K562 (cell line): ENCODE measurements at regions not wholly inside any gene's neighbourhood (a gene's known extent, or its start where the extent isn't known, plus 50 kb on each side); places are given as distances from the start of the nearest gene placed in this dataset.

ENCODE experiments used
- ATAC-seq: fragments of 200-7000 bp; cut with Tn5 transposase; 3 replicates; pipeline ENCODE4 v1.9.1; 2020; ENCODE audit warnings: moderate library complexity
- BruUV-seq: library from RNA; stranded (reverse); fragments of 400-500 nt; replicated peaks from 2 replicates; lab custom pipeline; 2021; lab: Mats Ljungman, UMichigan
- CTCF ChIA-PET: fragments of 300-600 bp; formaldehyde crosslinking; extraction: SDS; loops from one replicate; lab custom pipeline; 2021; ENCODE audit warnings: low intra/inter-chr PET ratio; lab: Yijun Ruan, JAX
- POLR2A ChIA-PET: fragments of 300-600, 350-650 bp; sonication (Branson Sonifier 250); formaldehyde crosslinking; extraction: SDS; loops from one replicate; lab custom pipeline; 2021; ENCODE audit warnings: antibody characterized with exemption, inconsistent platforms; lab: Yijun Ruan, JAX
- DNase-seq, 4 experiments: peaks; one replicate each; pipeline versions ENCODE4 v3.0.0 to v3.0.0-alpha.2; 2011 to 2018; ENCODE audit warnings: low spot score in 3 of 4, mixed read lengths in 3 of 4; ENCODE audit errors: extremely low read depth in 1 of 4
- FAIRE-seq: peaks from 2 replicates; lab custom pipeline; 2011; peaks lifted over from hg19 to GRCh38; lab: Jason Lieb, UNC
- H2AFZ ChIP-seq: 2 replicates; pipeline ENCODE4 v1.6.0; 2011; ENCODE audit warnings: low read depth, low read length, control low read depth, inconsistent platforms
- H3K27ac ChIP-seq: fragments of 200-600 bp; 3 replicates; pipeline ENCODE4 v1.8.0; 2011; ENCODE audit warnings: low read depth, mild to moderate bottlenecking, control low read depth, inconsistent platforms, low read length, moderate library complexity, mixed read lengths; ENCODE audit errors: extremely low read depth
- H3K27me3 ChIP-seq, 2 experiments: fragments of 300-600 bp in 1 of 2; 2 replicates in 1 of 2; 3 replicates in 1 of 2; pipeline versions ENCODE4 v1.6.0 to v1.8.0; 2011; ENCODE audit warnings: inconsistent platforms in 2 of 2, low read length in 2 of 2, mild to moderate bottlenecking in 1 of 2, mixed read lengths in 1 of 2, moderate library complexity in 1 of 2; ENCODE audit not compliant: control insufficient read depth in 2 of 2, insufficient read depth in 2 of 2
- H3K36me3 ChIP-seq: fragments of 300-600 bp; 3 replicates; pipeline ENCODE4 v1.8.0; 2011; ENCODE audit warnings: mild to moderate bottlenecking, low read length, inconsistent platforms; ENCODE audit not compliant: control insufficient read depth, insufficient read depth
- H3K4me1 ChIP-seq, 2 experiments: fragments of 200-600 bp in 1 of 2; replicated peaks in 1 of 2; 2 replicates in 1 of 2; 3 replicates in 1 of 2; pipeline versions ENCODE4 v1.5.1 to v1.8.0; 2011; ENCODE audit warnings: inconsistent platforms in 2 of 2, low read length in 2 of 2, mild to moderate bottlenecking in 1 of 2, mixed read lengths in 1 of 2, moderate library complexity in 1 of 2; ENCODE audit not compliant: control insufficient read depth in 2 of 2, insufficient read depth in 2 of 2
- H3K4me2 ChIP-seq: 2 replicates; pipeline ENCODE4 v1.6.1; 2011; ENCODE audit warnings: low read length, control low read depth, inconsistent platforms, mixed read lengths; ENCODE audit not compliant: insufficient read depth
- H3K4me3 ChIP-seq: fragments of 200-600 bp; sonication (generic), shearing (Covaris generic); 2 replicates; pipeline ENCODE4 v1.5.1; 2016; ENCODE audit warnings: control low read depth, inconsistent platforms
- H3K79me2 ChIP-seq: fragments of 200-600 bp; 3 replicates; pipeline ENCODE4 v1.8.0; 2011; ENCODE audit warnings: low read length, inconsistent platforms; ENCODE audit not compliant: control insufficient read depth, insufficient read depth
- H3K9ac ChIP-seq, 2 experiments: 2 replicates each; pipeline versions ENCODE4 v1.6.0 to v1.6.1; 2011; ENCODE audit warnings: low read depth in 2 of 2, low read length in 2 of 2, control low read depth in 1 of 2, inconsistent platforms in 1 of 2, mild to moderate bottlenecking in 1 of 2, mixed read lengths in 1 of 2; ENCODE audit not compliant: insufficient read depth in 1 of 2
- H3K9me1 ChIP-seq: one replicate; pipeline ENCODE4 v1.6.0; 2011; ENCODE audit warnings: inconsistent platforms, mild to moderate bottlenecking, low read length, moderate library complexity; ENCODE audit not compliant: control insufficient read depth, insufficient read depth
- H3K9me3 ChIP-seq: replicated peaks from 2 replicates; pipeline ENCODE4 v1.5.1; 2011; ENCODE audit warnings: low read depth, low read length, inconsistent platforms; ENCODE audit not compliant: control insufficient read depth, insufficient read depth
- H4K20me1 ChIP-seq: replicated peaks from 2 replicates; pipeline ENCODE4 v1.6.1; 2011; ENCODE audit warnings: low read length, inconsistent platforms, mixed read lengths; ENCODE audit not compliant: control insufficient read depth, insufficient read depth
- HOXB6 ChIP-seq: fragments of 250-450 bp; sonication (Bioruptor Pico); IDR thresholded peaks from 2 replicates; pipeline ENCODE4 v1.5.1; 2022; ENCODE audit warnings: mild to moderate bottlenecking, borderline replicate concordance
- JUND ChIP-seq, 2 experiments: IDR thresholded peaks; 2 replicates in 1 of 2; 3 replicates in 1 of 2; pipeline ENCODE4 v1.6.1; 2011; ENCODE audit warnings: borderline replicate concordance in 2 of 2, low read depth in 2 of 2, low read length in 2 of 2, improper control_type of control experiment in 1 of 2, missing biosample characterization in 1 of 2, missing genetic modification characterization in 1 of 2, missing genetic modification reagents in 1 of 2
- NFIX ChIP-seq: fragments of 250-450 bp; sonication (Bioruptor Pico); IDR thresholded peaks from 2 replicates; pipeline ENCODE4 v1.4.0; 2020; ENCODE audit warnings: low read depth, mild to moderate bottlenecking, moderate library complexity
- NR3C1 ChIP-seq: sonication (generic); formaldehyde crosslinking; IDR thresholded peaks from 2 replicates; pipeline ENCODE4 v1.8.1; 2022; ENCODE audit warnings: missing genetic modification reagents
- PTTG1 ChIP-seq: fragments of 450-650 bp; IDR thresholded peaks from 2 replicates; pipeline ENCODE4 v1.6.1; 2016; ENCODE audit warnings: low read depth, mild to moderate bottlenecking, missing genetic modification characterization, missing compliant biosample characterization
- RBM34 ChIP-seq: fragments of 200-400 bp; formaldehyde crosslinking; IDR thresholded peaks from 2 replicates; pipeline ENCODE4 v1.6.1; 2018; ENCODE audit warnings: low read length, borderline replicate concordance; ENCODE audit not compliant: insufficient read depth
- SMAD4 ChIP-seq: fragments of 250-450 bp; sonication (Bioruptor Pico); conservative IDR thresholded peaks from 2 replicates; pipeline ENCODE4 v1.8.0; 2021; ENCODE audit warnings: inconsistent platforms, mild to moderate bottlenecking, moderate library complexity
- TAF7 ChIP-seq: fragments of 450-650 bp; IDR thresholded peaks from 2 replicates; pipeline ENCODE4 v1.6.1; 2016; ENCODE audit warnings: missing genetic modification characterization, missing compliant biosample characterization
- ZNF263 ChIP-seq: sonication (generic); formaldehyde crosslinking; IDR thresholded peaks from 2 replicates; pipeline ENCODE4 v1.8.0; 2022; ENCODE audit warnings: mild to moderate bottlenecking, missing genetic modification reagents, borderline replicate concordance
- ZNF384 ChIP-seq: IDR thresholded peaks from 2 replicates; pipeline ENCODE4 v1.6.1; 2012; ENCODE audit warnings: low read depth, low read length, improper control_type of control experiment
- ZNF408 ChIP-seq: fragments of 250-450 bp; sonication (Bioruptor Pico); IDR thresholded peaks from 2 replicates; pipeline ENCODE4 v1.4.0; 2020; ENCODE audit warnings: low read depth, mild to moderate bottlenecking, moderate library complexity
- WGBS: fragments of 100-300 bp; shearing (Covaris generic); methylation state at CpG from one replicate; pipeline ENCODE4 v1.1.6; 2016; ENCODE audit warnings: low coverage, mixed read lengths; ENCODE audit not compliant: insufficient coverage; ENCODE audit errors: missing lambda C conversion rate; 5-methylcytosine and 5-hydroxymethylcytosine counted together
- in situ Hi-C: fragments of 300-500 bp; cut with MboI; formaldehyde crosslinking; loops from 4 replicates; pipeline ENCODE4 v1.15.0; 2018; ENCODE audit warnings: inconsistent platforms, mixed read lengths
- intact Hi-C: fragments of 100-400 bp; cut with micrococcal nuclease; formaldehyde crosslinking; loops from 2 replicates; pipeline ENCODE4 v1.14.2; 2022
- TF ChIP-seq, protein P1 (sequence below): fragments of 450-650 bp; IDR thresholded peaks from 2 replicates; pipeline ENCODE4 v1.7.1; 2018; ENCODE audit warnings: mild to moderate bottlenecking, low read depth; ENCODE audit not compliant: partially characterized antibody

GRCh38 chr13:99905224-99905623 is 66.3 kb downstream of the ZIC5 start (continued):
- TF ChIP-seq JUND (IDR thresholded peaks at IDR 0.05; ENCODE audit: borderline replicate concordance, low read depth, low read length) (no peak), JUND (tag; IDR thresholded peaks at IDR 0.05; ENCODE audit: borderline replicate concordance, low read depth, low read length) (no peak), SMAD4 (CRISPR knock-in tag) (no peak), PTTG1 (tag) (no peak), NR3C1 (CRISPR knock-in tag) (no peak), NFIX (no peak), HOXB6 (CRISPR knock-in tag) (no peak), RBM34 (no peak), TAF7 (tag) (no peak), ZNF408 (CRISPR knock-in tag) (no peak), ZNF384 (no peak)

DNA sequence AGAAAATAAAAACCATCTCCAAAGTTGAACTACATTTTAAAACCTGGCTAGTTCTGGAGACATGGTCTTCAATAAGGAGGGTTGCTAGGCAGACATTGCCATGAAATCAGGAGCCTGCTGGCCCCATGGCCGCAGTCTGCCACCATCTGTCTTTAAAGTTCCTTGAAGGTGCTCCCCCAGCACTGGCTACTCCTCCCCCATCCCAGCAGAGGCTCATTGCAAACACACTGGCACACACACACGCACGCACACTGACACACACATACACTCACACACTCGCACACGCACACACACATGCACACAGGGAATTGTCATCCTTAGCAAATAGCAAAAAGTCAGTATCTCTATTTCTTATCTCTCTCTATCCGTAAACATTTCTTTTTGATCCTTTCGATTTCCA is 68.4 kb downstream of the ZIC5 start:
- Histone ChIP-seq H3K36me3 (no peaks in the 10 kb centered on the region), H3K27me3 (peaks cover 0 to 16% of the 10 kb centered on the region in 2 experiments; a peak in 3 of 5 replicates), H3K4me3 (no peak overlapping the region), H3K4me2 (no peak overlapping the region), H4K20me1 (no peaks in the 10 kb centered on the region), H3K9ac (no peak overlapping the region), H3K27ac (no peak overlapping the region), H2AFZ (no peak overlapping the region), H3K9me1 (no peaks in the 10 kb centered on the region)
- ATAC-seq (no peak), FAIRE-seq (no peak), DNase-seq (no peak)
- POLR2A ChIA-PET: no interaction called here
- CTCF ChIA-PET: no interaction called here
- 4% methylated on average over 6 of the region's 7 CpGs for WGBS
- BruUV-seq: no TSS peak
- TF ChIP-seq, protein P1, sequence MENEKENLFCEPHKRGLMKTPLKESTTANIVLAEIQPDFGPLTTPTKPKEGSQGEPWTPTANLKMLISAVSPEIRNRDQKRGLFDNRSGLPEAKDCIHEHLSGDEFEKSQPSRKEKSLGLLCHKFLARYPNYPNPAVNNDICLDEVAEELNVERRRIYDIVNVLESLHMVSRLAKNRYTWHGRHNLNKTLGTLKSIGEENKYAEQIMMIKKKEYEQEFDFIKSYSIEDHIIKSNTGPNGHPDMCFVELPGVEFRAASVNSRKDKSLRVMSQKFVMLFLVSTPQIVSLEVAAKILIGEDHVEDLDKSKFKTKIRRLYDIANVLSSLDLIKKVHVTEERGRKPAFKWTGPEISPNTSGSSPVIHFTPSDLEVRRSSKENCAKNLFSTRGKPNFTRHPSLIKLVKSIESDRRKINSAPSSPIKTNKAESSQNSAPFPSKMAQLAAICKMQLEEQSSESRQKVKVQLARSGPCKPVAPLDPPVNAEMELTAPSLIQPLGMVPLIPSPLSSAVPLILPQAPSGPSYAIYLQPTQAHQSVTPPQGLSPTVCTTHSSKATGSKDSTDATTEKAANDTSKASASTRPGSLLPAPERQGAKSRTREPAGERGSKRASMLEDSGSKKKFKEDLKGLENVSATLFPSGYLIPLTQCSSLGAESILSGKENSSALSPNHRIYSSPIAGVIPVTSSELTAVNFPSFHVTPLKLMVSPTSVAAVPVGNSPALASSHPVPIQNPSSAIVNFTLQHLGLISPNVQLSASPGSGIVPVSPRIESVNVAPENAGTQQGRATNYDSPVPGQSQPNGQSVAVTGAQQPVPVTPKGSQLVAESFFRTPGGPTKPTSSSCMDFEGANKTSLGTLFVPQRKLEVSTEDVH: no peak
- TF ChIP-seq ZNF263: peak; percentile 59; the same call in 1 of the 2 replicates
- TF ChIP-seq, all 486 proteins: peak for 1
- Histone ChIP-seq H3K9me3 (no peaks in the 10 kb centered on the region), H3K79me2 (no peaks in the 10 kb centered on the region), H3K4me1 (no peaks in the 10 kb centered on the region)
- intact Hi-C loops (loop anchor here (5.0 kb wide), 1 partner anchor 246 kb away; no protein-coding TSS in a partner anchor), in situ Hi-C loops (loop anchor here (10.0 kb wide), 2 partner anchors 332 to 612 kb away; no protein-coding TSS in a partner anchor)
